ENCODE measurements at regions not wholly inside any gene's neighbourhood (a gene's known extent, or its start where the extent isn't known, plus 50 kb on each side); places are given as distances from the start of the nearest gene placed in this dataset.
"Not testable (repeated sequence)": the region's sequence is repeated elsewhere in the genome, so short reads cannot be mapped to it uniquely, and the experiment has no call there.

DNA sequence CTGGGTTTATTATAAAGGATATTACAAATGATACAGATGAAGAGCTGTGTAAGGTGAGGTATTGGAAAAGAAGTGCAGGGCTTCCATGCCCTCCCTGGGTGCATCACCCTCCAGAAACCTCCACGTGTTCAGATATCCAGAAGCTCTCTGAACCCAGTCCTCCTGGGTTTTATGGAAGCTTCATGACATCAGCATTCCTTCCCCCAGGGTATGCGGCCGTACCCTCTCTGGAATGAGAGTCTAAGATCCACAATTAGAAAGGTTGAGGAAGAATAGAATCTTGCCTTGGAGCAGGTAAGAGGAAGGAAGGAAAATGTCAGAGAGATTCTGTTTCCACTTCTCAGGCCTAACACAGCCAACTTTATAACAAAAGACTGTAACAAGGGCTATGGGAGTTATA, 208.2 kb upstream of the DCC start:
- no peak for DNase-seq

DNA sequence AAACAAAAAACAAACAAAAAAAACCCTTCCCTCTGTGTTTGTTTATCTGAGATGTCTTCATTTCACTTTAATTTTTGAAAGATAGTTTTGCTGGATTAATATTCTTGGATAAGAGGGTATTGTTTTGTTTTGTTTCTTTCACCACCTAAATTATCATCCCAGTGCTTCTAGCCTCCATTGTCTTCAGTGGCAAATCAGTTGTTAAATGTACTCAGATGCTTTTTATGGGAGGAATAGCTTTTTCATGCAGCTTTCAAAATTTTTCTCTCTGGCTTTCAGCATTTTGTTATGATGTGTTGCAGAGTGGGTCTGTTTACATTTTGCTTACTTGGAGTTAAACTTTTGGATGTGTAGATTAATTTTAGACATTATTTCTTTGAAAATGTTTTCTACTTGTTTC, 203.5 kb upstream of the DCC start:
- DNase-seq, result no peak

DNA sequence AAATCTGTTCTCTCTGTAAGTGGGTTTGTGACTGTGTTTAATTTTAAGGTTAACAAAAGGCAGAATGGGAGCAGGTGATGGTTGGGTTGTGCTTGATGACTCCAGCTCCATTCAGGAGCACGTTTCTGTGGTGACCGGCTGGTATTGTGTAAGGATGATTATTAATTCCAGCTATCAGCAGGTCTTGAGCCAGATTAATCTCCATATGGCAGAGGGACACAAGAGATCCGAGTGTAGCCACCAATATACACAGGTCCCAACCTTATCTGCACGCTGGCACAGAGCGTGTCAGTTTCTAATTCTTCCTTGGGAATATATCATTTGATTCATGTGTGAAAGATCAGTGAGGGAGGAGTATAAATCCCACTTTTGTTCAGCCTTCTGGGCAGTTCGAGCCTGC, 199.0 kb upstream of the DCC start:
- no peak for DNase-seq

GRCh38 chr18:52150050-52150449, 189.9 kb upstream of the DCC start:
- DNase-seq, result no peak

DNA sequence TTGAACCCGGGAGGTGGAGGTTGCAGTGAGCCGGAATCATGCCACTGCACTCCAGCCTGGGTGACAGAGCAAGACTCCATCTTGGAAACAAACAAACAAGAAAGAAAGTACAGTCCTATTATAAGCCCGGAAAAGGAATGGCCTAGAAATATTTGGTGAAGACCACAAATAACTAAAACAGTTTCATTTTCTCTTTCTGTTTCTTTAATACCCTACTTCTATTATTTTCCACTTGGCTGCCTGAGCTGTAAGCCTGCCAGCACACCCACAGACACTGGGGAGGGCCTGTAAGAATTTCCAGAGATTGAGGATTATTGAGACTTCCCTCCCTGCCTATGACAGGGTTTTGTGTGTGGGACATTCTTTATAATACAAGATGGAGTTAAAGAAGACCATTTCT, 188.0 kb upstream of the DCC start:
- no peak for DNase-seq

DNA sequence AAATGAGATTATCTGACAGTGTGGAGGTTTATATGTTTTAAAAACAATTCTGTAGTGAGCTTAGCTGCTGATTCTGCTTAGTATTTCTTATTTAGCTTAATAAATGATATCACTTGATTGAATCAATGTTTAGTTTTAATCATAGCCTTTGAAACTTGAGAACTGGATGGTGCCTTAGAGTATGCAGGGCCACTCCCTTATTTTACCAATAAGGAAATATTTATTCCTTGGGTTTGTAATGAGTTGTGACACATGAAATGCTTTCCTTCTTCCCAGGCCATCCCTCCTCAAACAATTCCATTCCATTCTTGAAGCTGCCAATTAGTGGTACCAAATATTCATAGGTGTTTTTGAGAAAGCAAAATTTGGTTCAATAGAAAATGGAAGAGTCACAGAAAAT, 183.8 kb upstream of the DCC start:
- no peak for DNase-seq

GRCh38 chr18:52160636-52161035, 179.4 kb upstream of the DCC start:
- no peak for DNase-seq

DNA sequence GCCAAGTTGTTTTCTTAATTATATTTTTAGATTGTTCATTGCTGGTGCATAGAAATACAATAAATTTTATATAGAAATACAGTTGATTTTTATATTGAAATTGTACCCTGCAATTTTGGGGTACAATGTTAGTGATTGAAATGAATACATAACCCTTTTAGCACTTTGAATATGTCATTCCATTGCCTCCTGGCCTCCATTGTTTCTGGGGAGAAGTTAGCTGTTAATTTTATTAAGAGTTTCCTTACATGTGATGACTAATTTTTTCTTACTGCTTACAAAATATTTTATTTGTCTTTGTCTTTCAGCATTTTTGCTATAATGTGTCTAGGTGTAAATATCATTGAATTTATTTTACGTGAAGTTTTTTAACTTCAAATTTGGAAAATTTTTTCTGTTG, 176.5 kb upstream of the DCC start:
- no peak for DNase-seq

- DNase-seq, result not testable (repeated sequence)
Measured at GRCh38 chr18:52168131-52168530, 171.9 kb upstream of the DCC start.

DNA sequence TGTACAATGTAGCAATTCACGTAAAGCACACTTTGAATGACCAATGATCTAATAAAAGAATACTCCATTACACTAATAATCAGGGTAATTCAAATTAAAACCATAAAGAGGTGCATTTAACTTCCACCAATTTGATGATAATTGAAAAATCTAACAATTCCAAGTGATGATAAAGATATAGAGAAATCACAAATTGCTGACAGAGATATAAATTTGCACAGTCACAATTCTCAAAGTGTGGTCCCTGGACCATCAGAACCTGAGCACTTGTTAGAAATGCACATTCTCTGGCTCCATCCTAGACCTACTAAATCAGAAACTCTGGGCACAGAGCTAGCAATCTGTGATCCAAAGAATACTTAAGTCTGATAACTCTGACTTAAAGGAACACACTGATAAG, 165.8 kb upstream of the DCC start:
- no peak for DNase-seq

GRCh38 chr18:52175406-52175805, 164.6 kb upstream of the DCC start:
- DNase-seq, result no peak

DNA sequence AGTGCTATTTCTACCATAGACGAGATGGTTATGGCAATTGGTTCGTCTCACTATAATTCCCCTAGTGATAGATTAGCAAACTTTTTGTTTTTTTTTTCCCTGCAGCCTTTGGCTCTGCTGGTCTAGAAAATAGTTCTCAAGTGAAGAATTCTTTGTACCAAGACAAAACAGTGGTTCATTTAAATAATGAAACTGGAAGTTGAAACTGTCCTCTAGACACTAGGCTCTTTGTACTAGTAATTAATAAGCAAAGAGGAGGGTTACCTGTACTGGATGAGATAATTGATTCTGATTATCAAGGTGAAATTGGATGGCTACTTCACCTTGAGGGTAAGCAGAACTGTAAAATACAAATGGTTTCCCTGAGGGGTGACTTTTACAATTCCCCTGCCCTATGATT, 156.9 kb upstream of the DCC start:
- DNase-seq, result no peak

DNA sequence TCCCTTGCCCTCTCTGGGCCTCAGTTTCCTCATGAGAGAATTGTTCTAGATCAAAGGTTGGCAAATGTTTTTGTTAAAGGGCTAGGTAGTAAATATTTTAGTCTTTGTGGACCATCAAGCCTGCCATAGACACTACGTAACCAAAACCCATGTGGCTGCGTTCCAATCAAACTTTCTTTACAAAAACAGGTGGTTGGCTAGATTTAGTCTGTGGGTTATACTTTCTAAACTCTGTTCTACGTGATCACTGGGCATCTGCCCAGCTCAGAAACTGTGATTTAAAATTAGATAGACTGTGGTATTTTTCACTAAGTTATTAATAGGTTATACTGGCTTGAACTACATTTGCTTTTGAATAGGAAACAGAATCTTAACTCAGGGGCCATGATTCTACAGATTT, 149.8 kb upstream of the DCC start:
- no peak for DNase-seq

DNA sequence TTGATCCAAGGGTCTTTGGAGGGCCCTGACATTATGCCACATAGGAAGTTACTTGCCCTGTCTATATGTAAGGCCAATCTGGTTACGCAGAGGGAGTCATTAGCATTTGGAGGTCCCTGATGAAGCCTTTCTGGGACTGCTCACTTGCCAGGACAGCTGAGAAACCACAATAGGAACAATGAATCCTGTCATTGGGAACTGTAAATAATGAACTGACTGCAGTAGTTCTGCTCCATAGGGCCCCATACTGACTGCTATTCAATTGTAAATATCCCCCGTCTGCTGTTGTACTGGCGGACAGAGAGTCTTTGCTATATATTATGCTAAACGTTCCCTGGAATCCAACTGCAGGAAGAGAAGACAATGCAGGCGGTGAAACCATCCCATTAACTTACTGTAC, 149.4 kb upstream of the DCC start:
- no peak for DNase-seq

DNA sequence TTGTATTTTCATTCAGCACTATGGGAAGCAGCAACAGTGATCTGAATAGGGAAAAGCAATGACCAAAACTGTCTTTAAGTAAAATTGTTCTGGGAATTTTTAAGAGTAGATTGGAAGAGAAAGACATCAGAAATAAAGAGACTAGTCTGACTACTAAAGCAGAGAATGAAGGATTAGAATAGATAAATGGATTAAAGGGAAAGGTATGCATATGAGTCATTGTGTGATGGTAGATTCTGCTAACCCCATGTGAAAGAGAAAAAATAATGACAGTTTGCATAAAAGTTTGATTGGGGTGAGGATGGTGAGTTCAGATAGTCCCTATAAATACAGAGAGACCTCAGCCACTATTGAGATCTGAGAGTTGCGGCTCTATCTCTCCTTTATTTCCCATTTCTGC, 139.6 kb upstream of the DCC start:
- DNase-seq, result no peak

- no peak for DNase-seq
Measured at GRCh38 chr18:52200921-52201663, 138.9 kb upstream of the DCC start.

DNA sequence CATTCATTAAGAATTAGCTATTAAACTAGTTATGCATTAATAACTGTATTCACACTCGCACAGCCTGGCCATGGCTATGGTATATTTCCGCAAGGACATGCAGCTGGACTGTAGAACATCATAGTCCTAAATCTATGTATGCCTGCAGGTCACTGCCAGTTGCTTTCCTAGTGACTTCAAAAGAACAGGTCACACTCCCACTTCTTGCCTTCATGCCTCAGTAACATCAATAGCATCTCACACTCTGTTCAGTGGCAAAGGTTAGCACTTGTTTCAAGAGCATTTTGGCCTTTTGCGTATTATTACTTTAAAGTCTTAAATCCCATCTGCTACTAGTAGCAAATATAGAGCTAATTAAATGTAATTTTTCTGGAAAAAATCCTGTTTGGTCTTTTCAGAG, 131.4 kb upstream of the DCC start:
- DNase-seq, result no peak

DNA sequence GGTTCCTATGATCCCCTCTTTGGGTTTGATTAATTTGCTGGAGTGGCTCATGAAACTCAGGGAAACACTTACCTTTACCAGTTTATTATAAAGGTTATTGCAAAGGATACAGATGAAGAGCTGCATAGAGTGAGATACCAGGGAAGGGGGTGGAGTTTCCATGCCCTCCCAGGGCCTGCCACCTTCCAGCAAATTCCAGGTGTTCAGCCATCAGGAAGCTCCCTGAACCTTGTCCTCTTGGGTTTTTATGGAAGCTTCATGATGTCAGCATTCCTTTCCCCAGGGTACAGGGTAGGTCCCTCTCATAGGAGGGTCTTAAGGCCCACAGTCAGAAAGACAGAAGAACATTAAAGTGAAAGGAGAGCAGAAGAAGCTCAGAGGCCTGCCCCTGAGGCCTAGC, 123.9 kb upstream of the DCC start:
- DNase-seq, result no peak

DNA sequence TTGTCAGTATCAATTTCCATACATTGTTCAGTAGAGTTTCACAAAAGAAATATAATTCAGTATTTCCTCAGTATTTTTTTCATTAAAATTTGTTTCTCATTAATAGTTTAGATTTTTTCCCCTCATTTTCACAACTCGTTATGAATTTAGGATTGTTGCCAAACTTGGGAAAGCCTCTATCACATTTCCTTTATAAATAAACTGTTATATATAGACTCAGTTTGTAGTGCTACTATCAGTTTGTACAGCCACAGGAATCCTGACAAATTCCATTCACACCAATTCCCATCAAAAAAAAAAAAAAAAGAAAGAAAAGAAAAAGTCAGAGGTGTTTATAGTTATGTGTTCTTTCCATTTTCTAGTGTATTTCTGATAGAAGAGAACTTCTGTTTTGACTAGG, 123.3 kb upstream of the DCC start:
- no peak for DNase-seq

- DNase-seq, result no peak
Measured at GRCh38 chr18:52219102-52219501, 120.9 kb upstream of the DCC start.

DNA sequence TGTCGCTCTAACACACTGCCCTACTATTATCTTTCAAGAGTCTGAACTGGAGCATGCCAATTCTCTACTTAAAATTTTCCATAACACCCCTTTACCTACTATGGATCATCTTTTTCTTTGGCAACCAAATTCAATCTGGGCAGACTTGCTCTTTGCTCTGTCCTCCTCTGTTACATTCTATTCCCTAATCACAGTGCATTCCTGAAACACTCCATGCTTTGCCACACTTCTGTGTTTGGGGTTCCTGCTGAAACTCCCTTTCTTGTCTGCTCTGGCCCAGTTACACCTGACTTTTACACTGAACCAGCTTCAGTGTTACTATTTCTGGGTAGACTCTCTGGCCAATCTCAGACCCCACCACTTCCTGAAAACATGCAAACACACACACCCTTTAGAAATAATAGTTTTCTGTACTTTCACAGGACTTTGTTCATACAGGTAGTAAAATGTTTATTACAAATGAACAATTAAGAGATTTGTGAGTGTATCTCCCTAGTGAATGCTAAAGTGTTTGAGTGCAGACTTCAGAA, 119.9 kb upstream of the DCC start:
- no peak for DNase-seq

DNA sequence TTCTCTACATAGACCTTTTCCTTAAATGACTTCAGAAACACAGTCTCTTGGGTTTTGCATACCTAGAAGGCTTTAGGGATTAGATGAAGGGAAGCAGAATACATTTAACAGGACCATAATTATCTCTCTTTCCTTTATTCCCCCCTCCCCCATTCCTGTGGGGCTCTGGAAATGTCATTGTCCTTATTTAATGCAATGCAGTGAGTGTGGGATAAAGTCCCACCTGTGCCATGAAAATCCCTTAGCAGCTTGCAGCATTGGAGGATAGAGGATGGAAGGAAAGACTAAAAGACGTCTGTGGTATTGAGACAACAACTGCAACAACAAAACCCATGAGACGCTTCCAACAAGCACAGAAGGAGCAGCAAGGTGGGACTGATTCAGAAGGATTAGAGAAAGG, 117.8 kb upstream of the DCC start:
- no peak for DNase-seq

DNA sequence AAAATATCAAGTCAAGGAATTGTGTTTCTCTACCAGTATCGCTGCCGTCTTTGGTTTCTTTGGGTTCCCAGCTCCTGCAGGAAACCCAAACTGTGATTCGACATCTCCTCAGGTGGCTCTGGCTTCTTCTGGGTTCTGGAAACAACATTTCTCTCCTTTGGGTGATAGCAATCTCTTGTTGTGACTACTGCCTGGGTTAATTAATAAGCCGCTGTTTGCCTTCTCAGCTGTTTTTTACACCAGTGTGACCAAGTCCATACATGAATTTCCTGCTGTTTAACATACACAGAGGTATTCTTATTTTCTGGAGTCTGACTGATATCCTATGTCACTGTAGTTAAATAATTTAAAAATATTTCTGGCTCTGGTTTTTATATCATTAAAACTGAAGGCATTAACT, 112.5 kb upstream of the DCC start:
- DNase-seq, result no peak

DNA sequence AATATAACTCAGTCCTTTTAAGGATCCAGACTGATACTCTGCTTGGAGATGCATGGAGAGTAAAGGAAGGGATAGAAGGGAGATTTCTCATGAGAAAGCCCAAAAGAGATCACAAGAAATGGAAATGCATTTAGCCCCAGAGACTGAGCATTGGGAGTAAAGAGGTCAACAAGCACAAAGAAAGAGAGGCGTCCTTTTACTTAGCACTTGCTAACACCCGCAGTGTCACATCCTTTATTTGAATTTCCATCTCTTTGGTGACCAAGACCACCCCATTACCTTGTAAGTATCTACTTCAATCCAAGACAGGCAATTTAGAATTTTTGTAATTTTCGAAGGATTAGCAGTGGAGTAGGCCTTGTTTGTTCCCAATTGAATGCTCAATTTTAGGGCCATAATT, 111.8 kb upstream of the DCC start:
- DNase-seq, result no peak

DNA sequence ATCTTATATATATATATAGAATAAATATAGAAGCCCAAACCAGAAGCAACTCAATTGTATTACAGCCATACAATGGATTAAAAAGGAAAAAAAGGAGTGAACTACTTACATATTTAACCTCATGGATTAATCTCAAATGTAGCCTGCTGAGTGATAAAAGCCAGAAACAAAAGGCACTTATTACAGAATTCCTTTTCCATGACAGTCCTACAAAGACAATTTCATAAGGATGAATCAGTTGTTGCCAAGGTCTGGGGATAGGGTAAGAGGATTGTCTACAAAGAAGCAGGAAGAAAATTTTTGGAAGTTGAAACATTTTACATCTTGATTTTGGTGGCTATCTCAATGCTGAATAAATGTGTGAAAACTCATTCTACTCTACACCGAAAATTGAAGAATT, 103.9 kb upstream of the DCC start:
- DNase-seq, result no peak
